Fibroblast of lung (primary cell): ENCODE measurements at regions not wholly inside any gene's neighbourhood (a gene's known extent, or its start where the extent isn't known, plus 50 kb on each side); places are given as distances from the start of the nearest gene placed in this dataset.

ENCODE experiments used
- DNase-seq, 2 donors: peaks; one replicate each; pipeline versions ENCODE4 v3.0.0 to v3.0.0-alpha.2; 2010; ENCODE audit warnings: low read depth in 2 of 2
- H2AFZ ChIP-seq: 2 replicates; pipeline ENCODE4 v1.5.1; 2012; ENCODE audit warnings: low read length, control low read depth, inconsistent platforms
- H3K27ac ChIP-seq: 2 replicates; pipeline ENCODE4 v1.5.1; 2011; ENCODE audit warnings: low read length, control low read depth; ENCODE audit not compliant: insufficient read depth
- H3K27me3 ChIP-seq: 2 replicates; pipeline ENCODE4 v1.5.1; 2011; ENCODE audit warnings: mild to moderate bottlenecking, low read length; ENCODE audit not compliant: control insufficient read depth, insufficient read depth
- H3K36me3 ChIP-seq: 2 replicates; pipeline ENCODE4 v1.5.1; 2011; ENCODE audit warnings: low read length; ENCODE audit not compliant: control insufficient read depth, insufficient read depth
- H3K4me1 ChIP-seq: 2 replicates; pipeline ENCODE4 v1.5.1; 2011; ENCODE audit warnings: low read length; ENCODE audit not compliant: control insufficient read depth, insufficient read depth; ENCODE audit errors: extremely low read depth
- H3K4me2 ChIP-seq: 2 replicates; pipeline ENCODE4 v1.5.1; 2011; ENCODE audit warnings: low read length, control low read depth; ENCODE audit not compliant: insufficient read depth; ENCODE audit errors: extremely low read depth
- H3K4me3 ChIP-seq, 4 experiments: fragments of 200-600 bp in 1 of 4; sonication (generic) in 1 of 4; replicated peaks in 1 of 4; 2 replicates each; pipeline ENCODE4 v1.5.1; 2011 to 2016; ENCODE audit warnings: low read length in 4 of 4, low read depth in 3 of 4, mild to moderate bottlenecking in 3 of 4, control low read depth in 2 of 4, inconsistent platforms in 1 of 4, mixed read lengths in 1 of 4; ENCODE audit not compliant: insufficient read depth in 1 of 4; ENCODE audit errors: control extremely low read depth in 1 of 4
- H3K79me2 ChIP-seq: 2 replicates; pipeline ENCODE4 v1.5.1; 2012; ENCODE audit warnings: mild to moderate bottlenecking, low read length, inconsistent platforms; ENCODE audit not compliant: control insufficient read depth, insufficient read depth
- H3K9ac ChIP-seq: 2 replicates; pipeline ENCODE4 v1.5.1; 2011; ENCODE audit warnings: mild to moderate bottlenecking, low read length, control low read depth; ENCODE audit not compliant: insufficient read depth
- H3K9me3 ChIP-seq: 2 replicates; pipeline ENCODE4 v1.5.1; 2012; ENCODE audit warnings: low read depth, low read length; ENCODE audit not compliant: control insufficient read depth, insufficient read depth
- H4K20me1 ChIP-seq: 2 replicates; pipeline ENCODE4 v1.5.1; 2011; ENCODE audit warnings: low read length; ENCODE audit not compliant: control insufficient read depth, insufficient read depth; ENCODE audit errors: extremely low read depth
- EZH2 ChIP-seq: IDR thresholded peaks from 2 replicates; pipeline ENCODE4 v1.5.1; 2012; ENCODE audit warnings: low read length, control low read depth, mild to moderate bottlenecking; ENCODE audit errors: missing control alignments
- TF ChIP-seq, protein P1 (sequence below), 2 donors: IDR thresholded peaks in 1 of 2; conservative IDR thresholded peaks in 1 of 2; 1 replicate in 1 of 2; 2 replicates in 1 of 2; pipeline ENCODE4 v1.5.1; 2011 to 2012; ENCODE audit warnings: low read length in 2 of 2, control low read depth in 1 of 2, inconsistent platforms in 1 of 2, low read depth in 1 of 2, mild to moderate bottlenecking in 1 of 2

DNA sequence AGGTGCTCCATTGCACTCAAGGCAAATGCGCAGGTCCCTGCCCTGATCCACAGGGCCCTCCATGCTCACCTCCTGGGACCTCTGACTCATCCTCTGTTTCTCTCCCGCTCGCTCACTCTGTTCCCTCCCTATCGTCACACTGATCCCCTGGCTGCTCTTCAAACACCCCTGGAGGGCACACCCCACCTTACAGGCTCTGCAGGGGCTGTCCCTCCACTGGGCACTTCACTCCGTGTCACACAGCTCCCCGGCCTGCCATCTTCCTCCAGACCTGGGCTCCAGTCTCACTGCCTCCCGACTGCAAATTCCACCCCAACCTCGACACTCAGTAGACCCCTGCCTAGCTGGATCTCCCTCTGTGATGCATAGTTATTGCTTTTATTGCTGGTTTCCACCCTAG lies 91.5 kb upstream of the PRDM11 start:
- TF ChIP-seq EZH2, result no peak
- no peak overlapping the region for H3K27ac ChIP-seq
- H3K4me3 ChIP-seq, result no peak overlapping the region
- H3K79me2 ChIP-seq, result no peaks in the 10 kb centered on the region
- no peak overlapping the region for H2AFZ ChIP-seq
- H4K20me1 ChIP-seq, result no peaks in the 10 kb centered on the region
- H3K9ac ChIP-seq, result no peak overlapping the region
- no peak for DNase-seq
- no peaks in the 10 kb centered on the region for H3K27me3 ChIP-seq
- H3K36me3 ChIP-seq, result no peaks in the 10 kb centered on the region
- no peaks in the 10 kb centered on the region for H3K9me3 ChIP-seq
- no peaks in the 10 kb centered on the region for H3K4me1 ChIP-seq
- no peak overlapping the region for H3K4me2 ChIP-seq

DNA sequence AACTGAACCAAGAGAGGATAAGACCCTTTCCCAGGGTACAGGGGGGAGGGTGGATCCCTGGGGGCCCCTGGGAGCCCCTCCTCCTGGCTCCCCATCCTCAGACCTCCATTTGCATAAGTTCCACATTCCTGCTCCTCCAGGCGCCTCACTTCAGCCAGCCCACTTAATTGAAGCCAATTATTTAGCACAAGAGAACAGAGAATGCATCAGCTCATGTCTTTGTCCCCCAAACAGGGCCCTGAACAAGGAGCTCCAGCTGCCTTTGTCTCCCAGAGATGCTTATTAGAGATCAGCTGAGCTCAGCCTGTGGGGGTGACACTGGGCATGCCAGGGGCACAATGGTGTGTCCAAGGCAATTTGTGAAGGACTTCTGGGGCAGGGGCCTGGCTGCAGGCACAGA lies 89.9 kb upstream of the PRDM11 start:
- H3K9ac ChIP-seq, result no peak overlapping the region
- H2AFZ ChIP-seq, result no peak overlapping the region
- no peaks in the 10 kb centered on the region for H4K20me1 ChIP-seq
- no peaks in the 10 kb centered on the region for H3K4me1 ChIP-seq
- no peaks in the 10 kb centered on the region for H3K9me3 ChIP-seq
- no peak for TF ChIP-seq EZH2
- TF ChIP-seq, protein P1, sequence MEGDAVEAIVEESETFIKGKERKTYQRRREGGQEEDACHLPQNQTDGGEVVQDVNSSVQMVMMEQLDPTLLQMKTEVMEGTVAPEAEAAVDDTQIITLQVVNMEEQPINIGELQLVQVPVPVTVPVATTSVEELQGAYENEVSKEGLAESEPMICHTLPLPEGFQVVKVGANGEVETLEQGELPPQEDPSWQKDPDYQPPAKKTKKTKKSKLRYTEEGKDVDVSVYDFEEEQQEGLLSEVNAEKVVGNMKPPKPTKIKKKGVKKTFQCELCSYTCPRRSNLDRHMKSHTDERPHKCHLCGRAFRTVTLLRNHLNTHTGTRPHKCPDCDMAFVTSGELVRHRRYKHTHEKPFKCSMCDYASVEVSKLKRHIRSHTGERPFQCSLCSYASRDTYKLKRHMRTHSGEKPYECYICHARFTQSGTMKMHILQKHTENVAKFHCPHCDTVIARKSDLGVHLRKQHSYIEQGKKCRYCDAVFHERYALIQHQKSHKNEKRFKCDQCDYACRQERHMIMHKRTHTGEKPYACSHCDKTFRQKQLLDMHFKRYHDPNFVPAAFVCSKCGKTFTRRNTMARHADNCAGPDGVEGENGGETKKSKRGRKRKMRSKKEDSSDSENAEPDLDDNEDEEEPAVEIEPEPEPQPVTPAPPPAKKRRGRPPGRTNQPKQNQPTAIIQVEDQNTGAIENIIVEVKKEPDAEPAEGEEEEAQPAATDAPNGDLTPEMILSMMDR (conservative IDR thresholded peaks at IDR 0.05 in 1 of 2, IDR thresholded peaks at IDR 0.05 in 1 of 2; ENCODE audit: low read depth in 1 of 2, low read length in 2 of 2), result no peak
- H3K27me3 ChIP-seq, result no peaks in the 10 kb centered on the region
- H3K4me2 ChIP-seq, result no peak overlapping the region
- no peak overlapping the region for H3K4me3 ChIP-seq
- no peak overlapping the region for H3K27ac ChIP-seq
- H3K36me3 ChIP-seq, result no peaks in the 10 kb centered on the region
- DNase-seq, result no peak
- H3K79me2 ChIP-seq, result no peaks in the 10 kb centered on the region

DNA sequence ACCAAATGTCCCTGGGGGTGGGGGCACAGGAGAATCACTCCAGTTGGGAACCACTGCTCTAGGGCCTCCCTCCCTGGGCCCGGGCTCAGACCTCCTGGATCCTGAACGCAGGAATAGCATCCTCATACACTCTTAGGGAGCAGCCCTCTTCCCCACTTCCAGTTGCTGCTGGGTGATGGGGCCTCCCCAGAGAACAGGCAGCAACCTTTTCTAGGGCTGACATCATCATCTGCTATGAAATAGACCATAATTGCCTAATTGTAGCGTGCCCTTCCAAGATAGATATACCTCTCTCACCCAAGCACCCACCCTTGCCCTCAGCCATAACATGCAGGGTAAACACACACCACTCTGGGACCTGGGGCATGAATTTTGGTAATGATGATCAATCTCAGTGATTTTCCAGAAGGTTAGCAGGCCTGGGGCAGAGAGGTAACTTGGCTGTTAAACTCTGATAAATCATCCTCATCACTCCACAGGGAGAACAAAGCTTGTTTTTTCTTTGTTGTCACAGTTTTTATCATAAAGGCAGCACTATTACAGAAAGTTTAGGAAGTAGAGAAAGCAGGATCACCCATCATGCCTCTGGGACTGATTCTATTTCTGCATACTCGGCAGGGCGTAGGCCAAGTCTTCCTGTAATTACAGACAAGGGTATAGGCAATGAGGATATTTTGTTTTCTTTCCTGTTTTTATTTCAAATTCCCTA lies 88.3 kb upstream of the PRDM11 start:
- Histone ChIP-seq H3K27ac (no peak overlapping the region), H3K9ac (no peak overlapping the region), H3K79me2 (no peaks in the 10 kb centered on the region), H3K4me3 (no peak overlapping the region), H3K4me2 (no peak overlapping the region), H3K4me1 (no peaks in the 10 kb centered on the region), H3K36me3 (no peaks in the 10 kb centered on the region), H3K27me3 (no peaks in the 10 kb centered on the region), H2AFZ (no peak overlapping the region), H4K20me1 (no peaks in the 10 kb centered on the region), H3K9me3 (no peaks in the 10 kb centered on the region)
- no peak for DNase-seq
- TF ChIP-seq, protein P1 (conservative IDR thresholded peaks at IDR 0.05 in 1 of 2, IDR thresholded peaks at IDR 0.05 in 1 of 2; ENCODE audit: low read depth in 1 of 2, low read length in 2 of 2), result no peak
- TF ChIP-seq EZH2, result no peak
